K562 (cell line): ENCODE measurements at regions not wholly inside any gene's neighbourhood (a gene's known extent, or its start where the extent isn't known, plus 50 kb on each side); places are given as distances from the start of the nearest gene placed in this dataset.

Experiments
- ATAC-seq: fragments of 200-7000 bp; cut with Tn5 transposase; 3 replicates; pipeline ENCODE4 v1.9.1; 2020; ENCODE audit warnings: moderate library complexity
- BruUV-seq: library from RNA; stranded (reverse); fragments of 400-500 nt; replicated peaks from 2 replicates; lab custom pipeline; 2021; lab: Mats Ljungman, UMichigan
- CTCF ChIA-PET: fragments of 300-600 bp; formaldehyde crosslinking; extraction: SDS; loops from one replicate; lab custom pipeline; 2021; ENCODE audit warnings: low intra/inter-chr PET ratio; lab: Yijun Ruan, JAX
- POLR2A ChIA-PET: fragments of 300-600, 350-650 bp; sonication (Branson Sonifier 250); formaldehyde crosslinking; extraction: SDS; loops from one replicate; lab custom pipeline; 2021; ENCODE audit warnings: antibody characterized with exemption, inconsistent platforms; lab: Yijun Ruan, JAX
- DNase-seq, 4 experiments: peaks; one replicate each; pipeline versions ENCODE4 v3.0.0 to v3.0.0-alpha.2; 2011 to 2018; ENCODE audit warnings: low spot score in 3 of 4, mixed read lengths in 3 of 4; ENCODE audit errors: extremely low read depth in 1 of 4
- FAIRE-seq: peaks from 2 replicates; lab custom pipeline; 2011; peaks lifted over from hg19 to GRCh38; lab: Jason Lieb, UNC
- H2AFZ ChIP-seq: 2 replicates; pipeline ENCODE4 v1.6.0; 2011; ENCODE audit warnings: low read depth, low read length, control low read depth, inconsistent platforms
- H3K27ac ChIP-seq: fragments of 200-600 bp; 3 replicates; pipeline ENCODE4 v1.8.0; 2011; ENCODE audit warnings: low read depth, mild to moderate bottlenecking, control low read depth, inconsistent platforms, low read length, moderate library complexity, mixed read lengths; ENCODE audit errors: extremely low read depth
- H3K27me3 ChIP-seq, 2 experiments: fragments of 300-600 bp in 1 of 2; 2 replicates in 1 of 2; 3 replicates in 1 of 2; pipeline versions ENCODE4 v1.6.0 to v1.8.0; 2011; ENCODE audit warnings: inconsistent platforms in 2 of 2, low read length in 2 of 2, mild to moderate bottlenecking in 1 of 2, mixed read lengths in 1 of 2, moderate library complexity in 1 of 2; ENCODE audit not compliant: control insufficient read depth in 2 of 2, insufficient read depth in 2 of 2
- H3K36me3 ChIP-seq: fragments of 300-600 bp; 3 replicates; pipeline ENCODE4 v1.8.0; 2011; ENCODE audit warnings: mild to moderate bottlenecking, low read length, inconsistent platforms; ENCODE audit not compliant: control insufficient read depth, insufficient read depth
- H3K4me1 ChIP-seq, 2 experiments: fragments of 200-600 bp in 1 of 2; replicated peaks in 1 of 2; 2 replicates in 1 of 2; 3 replicates in 1 of 2; pipeline versions ENCODE4 v1.5.1 to v1.8.0; 2011; ENCODE audit warnings: inconsistent platforms in 2 of 2, low read length in 2 of 2, mild to moderate bottlenecking in 1 of 2, mixed read lengths in 1 of 2, moderate library complexity in 1 of 2; ENCODE audit not compliant: control insufficient read depth in 2 of 2, insufficient read depth in 2 of 2
- H3K4me2 ChIP-seq: 2 replicates; pipeline ENCODE4 v1.6.1; 2011; ENCODE audit warnings: low read length, control low read depth, inconsistent platforms, mixed read lengths; ENCODE audit not compliant: insufficient read depth
- H3K4me3 ChIP-seq: fragments of 200-600 bp; sonication (generic), shearing (Covaris generic); 2 replicates; pipeline ENCODE4 v1.5.1; 2016; ENCODE audit warnings: control low read depth, inconsistent platforms
- H3K79me2 ChIP-seq: fragments of 200-600 bp; 3 replicates; pipeline ENCODE4 v1.8.0; 2011; ENCODE audit warnings: low read length, inconsistent platforms; ENCODE audit not compliant: control insufficient read depth, insufficient read depth
- H3K9ac ChIP-seq, 2 experiments: 2 replicates each; pipeline versions ENCODE4 v1.6.0 to v1.6.1; 2011; ENCODE audit warnings: low read depth in 2 of 2, low read length in 2 of 2, control low read depth in 1 of 2, inconsistent platforms in 1 of 2, mild to moderate bottlenecking in 1 of 2, mixed read lengths in 1 of 2; ENCODE audit not compliant: insufficient read depth in 1 of 2
- H3K9me1 ChIP-seq: one replicate; pipeline ENCODE4 v1.6.0; 2011; ENCODE audit warnings: inconsistent platforms, mild to moderate bottlenecking, low read length, moderate library complexity; ENCODE audit not compliant: control insufficient read depth, insufficient read depth
- H3K9me3 ChIP-seq: replicated peaks from 2 replicates; pipeline ENCODE4 v1.5.1; 2011; ENCODE audit warnings: low read depth, low read length, inconsistent platforms; ENCODE audit not compliant: control insufficient read depth, insufficient read depth
- H4K20me1 ChIP-seq: replicated peaks from 2 replicates; pipeline ENCODE4 v1.6.1; 2011; ENCODE audit warnings: low read length, inconsistent platforms, mixed read lengths; ENCODE audit not compliant: control insufficient read depth, insufficient read depth
- CBFB ChIP-seq: sonication (generic); formaldehyde crosslinking; IDR thresholded peaks from 2 replicates; pipeline ENCODE4 v1.4.0; 2020; ENCODE audit warnings: mild to moderate bottlenecking, missing genetic modification reagents
- CCNT2 ChIP-seq: IDR thresholded peaks from 2 replicates; pipeline ENCODE4 v1.6.1; 2011; ENCODE audit warnings: borderline replicate concordance, low read depth, mild to moderate bottlenecking, moderate library complexity, mixed read lengths, low read length; ENCODE audit not compliant: insufficient read length; ENCODE audit errors: extremely low read depth
- CEBPB ChIP-seq: fragments of 450-650 bp; IDR thresholded peaks from 2 replicates; pipeline ENCODE4 v1.6.1; 2016; ENCODE audit warnings: missing genetic modification characterization, missing compliant biosample characterization
- CEBPG ChIP-seq, 3 experiments: fragments of 200-800 bp in 1 of 3; sonication (Bioruptor generic) in 1 of 3; sonication (generic) in 1 of 3; formaldehyde crosslinking in 1 of 3; IDR thresholded peaks in 2 of 3; conservative IDR thresholded peaks in 1 of 3; 2 replicates each; pipeline versions ENCODE4 v1.6.1 to v1.8.0; 2016 to 2022; ENCODE audit warnings: missing compliant biosample characterization in 2 of 3, missing genetic modification characterization in 2 of 3, mild to moderate bottlenecking in 1 of 3, missing genetic modification reagents in 1 of 3
- E2F5 ChIP-seq: sonication (generic); formaldehyde crosslinking; IDR thresholded peaks from 2 replicates; pipeline ENCODE4 v1.8.0; 2022; ENCODE audit warnings: mild to moderate bottlenecking, missing genetic modification reagents
- ELK3 ChIP-seq: fragments of 450-650 bp; formaldehyde crosslinking; IDR thresholded peaks from 2 replicates; pipeline ENCODE4 v1.4.0; 2020; ENCODE audit warnings: mild to moderate bottlenecking
- EP400 ChIP-seq: fragments of 450-650 bp; IDR thresholded peaks from 2 replicates; pipeline ENCODE4 v1.6.1; 2017; ENCODE audit warnings: antibody characterized with exemption, mild to moderate bottlenecking, moderate library complexity
- ETS2 ChIP-seq: IDR thresholded peaks from 2 replicates; pipeline ENCODE4 v1.6.1; 2016; ENCODE audit warnings: borderline replicate concordance, missing genetic modification characterization, mild to moderate bottlenecking, moderate library complexity, missing compliant biosample characterization; ENCODE audit not compliant: poor library complexity, severe bottlenecking
- FUS ChIP-seq: fragments of 200-400 bp; formaldehyde crosslinking; optimal IDR thresholded peaks from 2 replicates; pipeline ENCODE3; 2017; ENCODE audit warnings: low read depth, low read length
- HOXB6 ChIP-seq: fragments of 250-450 bp; sonication (Bioruptor Pico); IDR thresholded peaks from 2 replicates; pipeline ENCODE4 v1.5.1; 2022; ENCODE audit warnings: mild to moderate bottlenecking, borderline replicate concordance
- MEIS2 ChIP-seq: fragments of 450-650 bp; IDR thresholded peaks from 2 replicates; pipeline ENCODE4 v1.6.1; 2014; ENCODE audit warnings: mild to moderate bottlenecking; ENCODE audit not compliant: partially characterized antibody
- MYNN ChIP-seq, 2 experiments: sonication (generic); formaldehyde crosslinking in 1 of 2; IDR thresholded peaks; 2 replicates each; pipeline versions ENCODE4 v1.5.0 to v1.6.1; 2016 to 2020; ENCODE audit warnings: antibody characterized with exemption in 1 of 2, missing genetic modification reagents in 1 of 2
- NCOA6 ChIP-seq: fragments of 450-650 bp; IDR thresholded peaks from 2 replicates; pipeline ENCODE4 v1.6.1; 2017; ENCODE audit warnings: mild to moderate bottlenecking
- NFE2 ChIP-seq: IDR thresholded peaks from 2 replicates; pipeline ENCODE4 v1.6.1; 2014; ENCODE audit warnings: antibody characterized with exemption, low read depth
- SPI1 ChIP-seq: IDR thresholded peaks from 2 replicates; pipeline ENCODE4 v1.6.1; 2011; ENCODE audit warnings: low read depth, low read length, control low read depth, borderline replicate concordance
- ZNF507 ChIP-seq: conservative IDR thresholded peaks from 2 replicates; pipeline ENCODE4 v1.6.1; 2017; ENCODE audit warnings: missing genetic modification characterization, missing compliant biosample characterization
- WGBS: fragments of 100-300 bp; shearing (Covaris generic); methylation state at CpG from one replicate; pipeline ENCODE4 v1.1.6; 2016; ENCODE audit warnings: low coverage, mixed read lengths; ENCODE audit not compliant: insufficient coverage; ENCODE audit errors: missing lambda C conversion rate; 5-methylcytosine and 5-hydroxymethylcytosine counted together
- in situ Hi-C: fragments of 300-500 bp; cut with MboI; formaldehyde crosslinking; loops from 4 replicates; pipeline ENCODE4 v1.15.0; 2018; ENCODE audit warnings: inconsistent platforms, mixed read lengths
- intact Hi-C: fragments of 100-400 bp; cut with micrococcal nuclease; formaldehyde crosslinking; loops from 2 replicates; pipeline ENCODE4 v1.14.2; 2022

GRCh38 chr1:213908521-213908920, 79.3 kb upstream of the PROX1 start:
- in situ Hi-C loops (no loop called here), intact Hi-C loops (no loop called here)
- peaks cover 3 to 8% of the 10 kb centered on the region in 2 experiments; a peak in 2 of 5 replicates for H3K27me3 ChIP-seq
- ChIA-PET POLR2A (no interaction called here), CTCF (no interaction called here)
- no peaks in the 10 kb centered on the region for H3K9me1 ChIP-seq
- H2AFZ ChIP-seq, result no peak overlapping the region
- no peak overlapping the region for H3K27ac ChIP-seq
- no peak overlapping the region for H3K4me3 ChIP-seq
- no peaks in the 10 kb centered on the region for H3K4me1 ChIP-seq
- ATAC-seq (no peak), DNase-seq (no peak), FAIRE-seq (no peak)
- H3K79me2 ChIP-seq, result no peaks in the 10 kb centered on the region
- no peaks in the 10 kb centered on the region for H3K36me3 ChIP-seq
- H3K4me2 ChIP-seq, result no peak overlapping the region
- BruUV-seq, result no TSS peak
- WGBS, result 8% methylated on average over 4 of the region's 4 CpGs
- H3K9me3 ChIP-seq, result no peaks in the 10 kb centered on the region
- TF ChIP-seq ELK3 (CRISPR knock-in tag), result no peak
- peak; percentile 59 for TF ChIP-seq CEBPB (tag)
- TF ChIP-seq NFE2, result no peak
- no peak for TF ChIP-seq CEBPG (CRISPR knock-in tag; IDR thresholded peaks at IDR 0.05)
- peak in 1 of 2 experiments; percentile 62; a peak in 2 of 4 replicates for TF ChIP-seq CEBPG (tag; conservative IDR thresholded peaks at IDR 0.05 in 1 of 2, IDR thresholded peaks at IDR 0.05 in 1 of 2)
- no peak overlapping the region for H3K9ac ChIP-seq
- H4K20me1 ChIP-seq, result no peaks in the 10 kb centered on the region

GRCh38 chr1:213914392-213914791, 73.4 kb upstream of the PROX1 start:
- POLR2A ChIA-PET, result no interaction called here
- intact Hi-C loops, result no loop called here

More at GRCh38 chr1:213914392-213914791, 73.4 kb upstream of the PROX1 start:
- Histone ChIP-seq H2AFZ (no peak overlapping the region), H3K9me1 (no peaks in the 10 kb centered on the region), H4K20me1 (no peaks in the 10 kb centered on the region), H3K4me3 (no peak overlapping the region), H3K27me3 (peaks cover 0 to 8% of the 10 kb centered on the region in 2 experiments; a peak in 1 of 5 replicates), H3K4me2 (no peak overlapping the region), H3K79me2 (no peaks in the 10 kb centered on the region), H3K9me3 (no peaks in the 10 kb centered on the region), H3K27ac (no peak overlapping the region), H3K36me3 (no peaks in the 10 kb centered on the region), H3K4me1 (no peaks in the 10 kb centered on the region), H3K9ac (no peak overlapping the region)
- DNase-seq (no peak), FAIRE-seq (no peak), ATAC-seq (no peak)
- WGBS, result 3% methylated on average over 6 of the region's 6 CpGs
- no TSS peak for BruUV-seq
- CTCF ChIA-PET, result no interaction called here
- in situ Hi-C loops, result no loop called here
- TF ChIP-seq EP400, result no peak
- no peak for TF ChIP-seq ZNF507 (tag)
- no peak for TF ChIP-seq MEIS2
- TF ChIP-seq E2F5 (CRISPR knock-in tag), result no peak
- no peak for TF ChIP-seq CBFB (CRISPR knock-in tag)
- no peak for TF ChIP-seq FUS
- no peak for TF ChIP-seq NCOA6
- TF ChIP-seq ETS2 (tag), result no peak
- no peak for TF ChIP-seq CCNT2
- no peak for TF ChIP-seq MYNN (IDR thresholded peaks at IDR 0.05)
- no peak for TF ChIP-seq MYNN (CRISPR knock-in tag; IDR thresholded peaks at IDR 0.05)
- TF ChIP-seq HOXB6 (CRISPR knock-in tag), result no peak
- no peak for TF ChIP-seq SPI1
